ENCODE measurements at regions not wholly inside any gene's neighbourhood (a gene's known extent, or its start where the extent isn't known, plus 50 kb on each side); places are given as distances from the start of the nearest gene placed in this dataset.

DNA sequence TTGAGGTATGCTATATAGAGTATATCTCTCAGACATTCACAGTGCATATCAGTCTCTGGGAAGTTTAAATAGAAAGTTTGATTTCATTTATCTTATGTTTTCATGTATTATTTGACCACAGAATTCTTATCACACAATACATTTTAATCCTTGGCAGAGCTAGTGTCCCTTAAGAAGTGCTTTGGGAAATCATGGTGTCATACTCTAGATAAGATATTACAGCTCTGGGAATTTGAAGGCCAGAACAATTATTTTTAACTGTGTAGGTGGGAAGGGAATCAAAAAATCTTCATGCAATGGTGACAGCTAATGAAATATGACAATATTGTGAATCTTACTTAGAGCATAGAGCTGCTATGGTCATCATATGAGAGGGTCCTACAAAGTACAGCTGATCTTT is 451.3 kb upstream of the FAM98A start:
- H3K27ac ChIP-seq (ENCODE audit: low read length) = no peak overlapping the region
- TF ChIP-seq, protein P1, sequence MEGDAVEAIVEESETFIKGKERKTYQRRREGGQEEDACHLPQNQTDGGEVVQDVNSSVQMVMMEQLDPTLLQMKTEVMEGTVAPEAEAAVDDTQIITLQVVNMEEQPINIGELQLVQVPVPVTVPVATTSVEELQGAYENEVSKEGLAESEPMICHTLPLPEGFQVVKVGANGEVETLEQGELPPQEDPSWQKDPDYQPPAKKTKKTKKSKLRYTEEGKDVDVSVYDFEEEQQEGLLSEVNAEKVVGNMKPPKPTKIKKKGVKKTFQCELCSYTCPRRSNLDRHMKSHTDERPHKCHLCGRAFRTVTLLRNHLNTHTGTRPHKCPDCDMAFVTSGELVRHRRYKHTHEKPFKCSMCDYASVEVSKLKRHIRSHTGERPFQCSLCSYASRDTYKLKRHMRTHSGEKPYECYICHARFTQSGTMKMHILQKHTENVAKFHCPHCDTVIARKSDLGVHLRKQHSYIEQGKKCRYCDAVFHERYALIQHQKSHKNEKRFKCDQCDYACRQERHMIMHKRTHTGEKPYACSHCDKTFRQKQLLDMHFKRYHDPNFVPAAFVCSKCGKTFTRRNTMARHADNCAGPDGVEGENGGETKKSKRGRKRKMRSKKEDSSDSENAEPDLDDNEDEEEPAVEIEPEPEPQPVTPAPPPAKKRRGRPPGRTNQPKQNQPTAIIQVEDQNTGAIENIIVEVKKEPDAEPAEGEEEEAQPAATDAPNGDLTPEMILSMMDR (IDR thresholded peaks at IDR 0.05; ENCODE audit: poor library complexity, severe bottlenecking) = no peak
- TF ChIP-seq, protein P2, sequence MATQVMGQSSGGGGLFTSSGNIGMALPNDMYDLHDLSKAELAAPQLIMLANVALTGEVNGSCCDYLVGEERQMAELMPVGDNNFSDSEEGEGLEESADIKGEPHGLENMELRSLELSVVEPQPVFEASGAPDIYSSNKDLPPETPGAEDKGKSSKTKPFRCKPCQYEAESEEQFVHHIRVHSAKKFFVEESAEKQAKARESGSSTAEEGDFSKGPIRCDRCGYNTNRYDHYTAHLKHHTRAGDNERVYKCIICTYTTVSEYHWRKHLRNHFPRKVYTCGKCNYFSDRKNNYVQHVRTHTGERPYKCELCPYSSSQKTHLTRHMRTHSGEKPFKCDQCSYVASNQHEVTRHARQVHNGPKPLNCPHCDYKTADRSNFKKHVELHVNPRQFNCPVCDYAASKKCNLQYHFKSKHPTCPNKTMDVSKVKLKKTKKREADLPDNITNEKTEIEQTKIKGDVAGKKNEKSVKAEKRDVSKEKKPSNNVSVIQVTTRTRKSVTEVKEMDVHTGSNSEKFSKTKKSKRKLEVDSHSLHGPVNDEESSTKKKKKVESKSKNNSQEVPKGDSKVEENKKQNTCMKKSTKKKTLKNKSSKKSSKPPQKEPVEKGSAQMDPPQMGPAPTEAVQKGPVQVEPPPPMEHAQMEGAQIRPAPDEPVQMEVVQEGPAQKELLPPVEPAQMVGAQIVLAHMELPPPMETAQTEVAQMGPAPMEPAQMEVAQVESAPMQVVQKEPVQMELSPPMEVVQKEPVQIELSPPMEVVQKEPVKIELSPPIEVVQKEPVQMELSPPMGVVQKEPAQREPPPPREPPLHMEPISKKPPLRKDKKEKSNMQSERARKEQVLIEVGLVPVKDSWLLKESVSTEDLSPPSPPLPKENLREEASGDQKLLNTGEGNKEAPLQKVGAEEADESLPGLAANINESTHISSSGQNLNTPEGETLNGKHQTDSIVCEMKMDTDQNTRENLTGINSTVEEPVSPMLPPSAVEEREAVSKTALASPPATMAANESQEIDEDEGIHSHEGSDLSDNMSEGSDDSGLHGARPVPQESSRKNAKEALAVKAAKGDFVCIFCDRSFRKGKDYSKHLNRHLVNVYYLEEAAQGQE (IDR thresholded peaks at IDR 0.05; ENCODE audit: borderline replicate concordance) = no peak
- TF ChIP-seq RAD21 (conservative IDR thresholded peaks at IDR 0.05) (no peak), EP300 (conservative IDR thresholded peaks at IDR 0.05; ENCODE audit: poor library complexity, severe bottlenecking) (no peak), SMC3 (conservative IDR thresholded peaks at IDR 0.05; ENCODE audit: poor library complexity) (no peak), EZH2 (IDR thresholded peaks at IDR 0.05; ENCODE audit: borderline replicate concordance, insufficient read depth, low read length, poor library complexity, severe bottlenecking) (no peak), MXI1 (conservative IDR thresholded peaks at IDR 0.05; ENCODE audit: poor library complexity, severe bottlenecking) (no peak), TAF1 (IDR thresholded peaks at IDR 0.05; ENCODE audit: low read depth) (no peak), POLR2AphosphoS5 (IDR thresholded peaks at IDR 0.05) (no peak)
- H3K4me2 ChIP-seq (ENCODE audit: low read length) = no peak overlapping the region
- H3K79me2 ChIP-seq (replicated peaks; ENCODE audit: insufficient read depth, low read length) = no peaks in the 10 kb centered on the region
- no peaks in the 10 kb centered on the region for H3K9me2 ChIP-seq (ENCODE audit: insufficient read depth, low read length)
- H3K9me3 ChIP-seq (ENCODE audit: low read length) = no peaks in the 10 kb centered on the region
- H3F3A ChIP-seq (ENCODE audit: insufficient read depth, low read length, poor library complexity, severe bottlenecking) = no peaks in the 10 kb centered on the region
- no peak overlapping the region for H3K9ac ChIP-seq (ENCODE audit: low read length)
- H2AFZ ChIP-seq (ENCODE audit: low read depth, low read length) = no peak overlapping the region
- H4K20me1 ChIP-seq (ENCODE audit: insufficient read depth) = no peaks in the 10 kb centered on the region
- H3K36me3 ChIP-seq (ENCODE audit: insufficient read depth, low read length) = no peaks in the 10 kb centered on the region
- no peak overlapping the region for H3K4me3 ChIP-seq (ENCODE audit: low read length)
- H3K27me3 ChIP-seq (ENCODE audit: insufficient read depth, low read depth, low read length) = no peaks in the 10 kb centered on the region

DNA sequence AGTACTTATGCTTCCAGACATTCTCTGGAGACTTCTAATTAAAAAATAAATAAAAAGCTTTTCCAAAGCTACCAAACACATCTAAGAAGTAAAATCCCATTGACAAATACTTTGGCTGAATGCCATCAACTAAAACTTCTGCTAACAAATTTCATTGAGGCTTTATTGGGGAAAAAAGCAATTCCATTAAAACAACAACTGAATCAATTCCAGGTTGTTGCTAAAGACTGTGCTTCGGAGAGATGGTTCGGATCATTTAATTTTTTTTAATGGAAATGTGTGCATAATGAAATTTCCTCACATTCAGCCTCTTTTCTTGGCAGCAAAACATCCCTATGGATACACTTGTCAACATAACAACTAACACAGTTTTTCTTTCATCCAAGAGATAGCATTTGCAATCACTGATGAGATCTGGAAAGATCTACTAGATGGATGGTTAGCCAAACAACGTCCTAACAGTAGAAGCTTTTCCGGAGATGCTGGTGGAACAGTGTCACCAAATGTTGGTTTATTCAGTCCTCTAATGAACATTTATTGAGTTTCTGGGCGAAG is 446.1 kb upstream of the FAM98A start:
- no peaks in the 10 kb centered on the region for H3K9me2 ChIP-seq (ENCODE audit: insufficient read depth, low read length)
- no peaks in the 10 kb centered on the region for H3F3A ChIP-seq (ENCODE audit: insufficient read depth, low read length, poor library complexity, severe bottlenecking)
- no peak overlapping the region for H3K27ac ChIP-seq (ENCODE audit: low read length)
- H3K4me2 ChIP-seq (ENCODE audit: low read length) = no peak overlapping the region
- no peak overlapping the region for H2AFZ ChIP-seq (ENCODE audit: low read depth, low read length)
- no peaks in the 10 kb centered on the region for H3K27me3 ChIP-seq (ENCODE audit: insufficient read depth, low read depth, low read length)
- TF ChIP-seq MXI1 (conservative IDR thresholded peaks at IDR 0.05; ENCODE audit: poor library complexity, severe bottlenecking) = no peak
- no peak for TF ChIP-seq TAF1 (IDR thresholded peaks at IDR 0.05; ENCODE audit: low read depth)
- TF ChIP-seq, protein P1 (IDR thresholded peaks at IDR 0.05; ENCODE audit: poor library complexity, severe bottlenecking) = no peak
- TF ChIP-seq SMC3 (conservative IDR thresholded peaks at IDR 0.05; ENCODE audit: poor library complexity) = no peak
- no peak for TF ChIP-seq EZH2 (IDR thresholded peaks at IDR 0.05; ENCODE audit: borderline replicate concordance, insufficient read depth, low read length, poor library complexity, severe bottlenecking)
- no peak for TF ChIP-seq EP300 (conservative IDR thresholded peaks at IDR 0.05; ENCODE audit: poor library complexity, severe bottlenecking)
- TF ChIP-seq RAD21 (conservative IDR thresholded peaks at IDR 0.05) = no peak
- TF ChIP-seq, protein P2 (IDR thresholded peaks at IDR 0.05; ENCODE audit: borderline replicate concordance) = no peak
- TF ChIP-seq POLR2AphosphoS5 (IDR thresholded peaks at IDR 0.05) = no peak
- H3K9ac ChIP-seq (ENCODE audit: low read length) = no peak overlapping the region
- no peaks in the 10 kb centered on the region for H4K20me1 ChIP-seq (ENCODE audit: insufficient read depth)
- H3K36me3 ChIP-seq (ENCODE audit: insufficient read depth, low read length) = no peaks in the 10 kb centered on the region
- H3K79me2 ChIP-seq (replicated peaks; ENCODE audit: insufficient read depth, low read length) = no peaks in the 10 kb centered on the region
- H3K4me3 ChIP-seq (ENCODE audit: low read length) = no peak overlapping the region
- H3K9me3 ChIP-seq (ENCODE audit: low read length) = no peaks in the 10 kb centered on the region
